CD1c-positive myeloid dendritic cell (primary cell): ENCODE measurements at regions not wholly inside any gene's neighbourhood (a gene's known extent, or its start where the extent isn't known, plus 50 kb on each side); places are given as distances from the start of the nearest gene placed in this dataset.
"Not testable (repeated sequence)": the region's sequence is repeated elsewhere in the genome, so short reads cannot be mapped to it uniquely, and the experiment has no call there.

Experiments
- DNase-seq: peaks from one replicate; pipeline ENCODE4 v3.0.0-alpha.2; 2016; ENCODE audit errors: extremely low spot score

- no peak for DNase-seq
These were observed 614.3 kb upstream of the MIS18BP1 start for GRCh38 chr14:45867046-45867894.

- DNase-seq: no peak
These were observed 585.6 kb upstream of the MIS18BP1 start for GRCh38 chr14:45838597-45838996.

DNA sequence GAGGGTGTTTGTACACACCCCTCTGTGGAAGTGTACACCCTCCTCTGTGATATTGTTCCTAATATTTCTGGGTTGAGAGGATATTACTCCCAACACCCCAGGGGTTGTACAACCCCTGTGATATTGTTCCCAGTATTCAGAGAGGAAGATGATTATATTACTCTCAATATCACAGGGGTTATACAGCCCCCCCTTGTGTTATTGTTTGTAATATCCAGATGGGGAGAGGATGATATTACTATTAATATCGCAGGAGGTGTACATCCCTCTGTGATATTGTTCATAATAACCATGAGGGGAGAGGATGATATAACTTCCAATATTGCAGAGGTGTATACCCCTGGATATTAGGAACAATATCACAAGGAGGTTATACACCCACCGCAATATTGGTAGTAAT lies 566.1 kb upstream of the MIS18BP1 start:
- DNase-seq: no peak

DNA sequence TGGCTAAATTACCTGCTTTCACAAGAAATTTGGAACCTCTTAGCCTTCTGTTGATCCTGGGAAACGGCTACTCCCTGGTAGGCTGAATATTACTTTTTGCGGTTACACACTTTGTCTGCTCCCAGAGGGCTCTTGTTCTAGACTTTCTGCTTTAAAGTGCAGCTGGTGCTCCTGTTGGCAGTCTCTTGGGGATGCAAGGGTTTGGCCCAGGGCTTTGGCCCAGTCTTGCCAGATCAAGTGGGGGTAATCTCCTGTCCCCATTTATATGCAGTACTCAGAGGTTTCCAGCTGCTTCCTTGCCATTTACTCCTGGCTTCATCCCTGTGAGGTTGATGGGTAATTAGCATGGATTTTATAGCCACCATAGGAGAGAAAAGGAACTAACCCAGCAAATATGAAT lies 558.2 kb upstream of the MIS18BP1 start:
- no peak for DNase-seq

GRCh38 chr14:45810152-45810872 lies 557.3 kb upstream of the MIS18BP1 start:
- DNase-seq: no peak

DNA sequence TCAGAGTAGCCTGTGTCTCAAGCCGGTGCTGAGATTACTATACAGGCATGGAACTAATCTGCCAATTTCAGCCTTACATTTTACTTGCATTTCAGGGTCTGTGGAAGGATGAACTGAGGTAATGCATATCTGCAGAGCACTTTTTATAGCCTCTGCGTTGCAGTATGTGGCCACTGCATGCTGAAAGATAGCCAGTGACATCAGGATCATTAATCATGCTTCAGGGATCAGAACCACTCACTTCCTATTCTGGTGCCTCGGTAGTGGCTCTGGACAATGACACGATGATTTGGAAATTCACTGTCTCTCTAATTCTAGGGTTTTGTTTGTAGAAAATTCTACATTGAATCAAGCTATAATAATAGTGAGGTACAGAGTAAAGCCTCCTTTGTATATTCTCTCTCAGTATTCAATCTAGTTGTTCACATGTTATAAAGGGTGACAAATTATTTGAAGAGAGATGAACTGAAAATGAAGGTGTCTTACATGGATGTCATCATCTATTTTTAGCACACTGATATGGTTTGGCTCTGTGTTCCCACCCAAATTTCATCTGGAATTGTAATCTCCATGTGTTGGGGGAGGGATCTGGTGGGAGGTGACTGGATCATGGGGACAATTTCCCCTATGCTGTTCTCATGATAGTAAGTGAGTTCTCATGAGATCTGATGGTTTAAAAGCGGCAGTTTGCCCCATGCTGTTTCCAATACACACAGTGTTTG lies 554.3 kb upstream of the MIS18BP1 start:
- no peak for DNase-seq

DNA sequence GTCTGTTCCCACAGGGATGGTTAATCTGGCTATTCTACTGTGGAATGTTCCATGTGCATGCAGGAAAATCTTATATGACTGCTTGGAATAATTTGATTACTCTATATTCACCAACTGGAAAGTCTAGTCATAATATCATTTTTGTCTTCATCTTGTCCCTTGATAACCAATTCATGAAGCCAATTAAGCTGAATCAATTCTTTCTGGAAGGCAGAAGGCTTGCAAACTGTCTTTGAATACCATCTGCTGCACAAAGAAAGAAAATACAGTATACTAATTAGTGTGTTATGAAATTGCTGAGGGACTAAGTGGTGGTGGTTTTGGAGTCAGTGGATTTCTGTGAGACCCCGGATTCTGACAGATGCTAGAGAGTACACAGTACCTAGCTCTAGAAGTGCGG lies 546.5 kb upstream of the MIS18BP1 start:
- DNase-seq: no peak

- DNase-seq: no peak
These were observed 545.7 kb upstream of the MIS18BP1 start for GRCh38 chr14:45798659-45799058.

DNA sequence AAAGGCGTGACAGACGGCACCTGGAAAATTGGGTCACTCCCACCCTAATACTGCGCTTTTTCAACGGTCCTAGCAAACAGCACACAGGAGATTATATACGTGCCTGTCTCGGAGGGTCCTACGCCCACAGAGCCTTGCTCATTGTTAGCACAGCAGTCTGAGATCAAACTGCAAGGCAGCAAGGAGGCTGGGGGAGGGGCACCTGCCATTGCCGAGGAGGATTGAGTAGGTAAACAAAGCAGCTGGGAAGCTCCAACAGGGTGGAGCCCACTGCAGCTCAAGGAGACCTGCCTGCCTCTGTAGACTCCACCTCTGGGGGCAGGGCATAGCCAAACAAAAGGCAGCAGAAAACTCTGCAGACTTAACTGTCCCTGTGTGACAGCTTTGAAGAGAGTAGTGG lies 543.0 kb upstream of the MIS18BP1 start:
- not testable (repeated sequence) for DNase-seq

- DNase-seq: no peak
These were observed 540.1 kb upstream of the MIS18BP1 start for GRCh38 chr14:45793081-45793480.

- DNase-seq: no peak
These were observed 537.3 kb upstream of the MIS18BP1 start for GRCh38 chr14:45790293-45790692.

DNA sequence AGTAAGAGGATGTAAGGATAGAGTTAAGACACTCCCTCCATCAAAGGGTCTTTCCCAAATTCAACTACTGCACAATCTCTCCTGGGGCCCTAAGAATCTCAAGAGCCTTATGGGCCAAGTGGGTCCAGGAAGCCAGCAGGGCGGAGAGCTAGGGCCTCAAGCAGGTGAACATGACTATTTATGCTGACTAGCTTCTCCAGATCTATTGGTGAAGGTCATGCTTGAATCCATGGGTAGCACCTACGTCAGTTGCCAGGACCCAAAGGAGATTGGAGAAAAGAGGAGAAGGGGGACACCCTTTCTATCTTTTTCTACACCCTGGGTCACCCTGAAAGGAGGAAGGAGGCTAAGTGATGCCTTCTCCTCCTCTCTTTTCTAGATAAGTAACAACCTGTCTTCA lies 534.2 kb upstream of the MIS18BP1 start:
- DNase-seq: no peak

GRCh38 chr14:45786266-45786665 lies 533.3 kb upstream of the MIS18BP1 start:
- DNase-seq: no peak

DNA sequence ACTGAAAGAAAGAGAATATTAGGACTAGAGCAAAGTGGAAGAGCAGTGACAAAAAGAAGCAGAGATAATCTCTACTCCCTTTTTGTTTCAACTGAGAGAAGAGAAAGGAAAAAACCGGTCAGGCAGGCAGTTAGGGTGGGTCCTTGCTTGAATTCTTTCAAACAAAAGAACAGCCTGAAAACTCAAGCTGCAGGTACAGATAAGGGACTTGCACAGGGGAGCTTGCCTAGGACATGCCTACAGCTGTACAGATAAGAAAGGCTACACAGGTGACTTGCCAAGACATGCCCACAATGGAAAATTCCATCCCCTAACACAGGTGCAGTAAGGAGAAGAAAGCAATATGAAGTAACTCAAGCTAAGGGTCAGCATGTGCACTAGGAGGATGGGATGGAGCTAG lies 532.2 kb upstream of the MIS18BP1 start:
- DNase-seq: no peak

DNA sequence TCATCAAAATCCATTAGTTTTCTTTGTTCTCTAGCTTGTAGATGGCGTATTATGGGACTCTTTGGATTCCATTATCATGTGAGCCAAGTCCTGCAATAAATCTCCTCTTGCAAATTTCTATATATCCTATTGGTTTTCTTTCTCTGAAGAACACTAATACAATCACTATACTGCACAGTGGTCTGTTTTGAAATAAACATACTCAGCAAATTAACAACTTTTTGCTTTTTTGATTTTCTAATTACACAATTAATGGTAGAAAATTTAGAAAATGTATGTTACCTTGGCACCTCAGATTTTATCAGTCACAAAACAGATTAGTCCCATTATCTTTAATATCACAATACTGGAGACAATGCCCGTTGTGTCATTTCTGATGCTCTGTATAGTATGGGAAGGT lies 513.2 kb upstream of the MIS18BP1 start:
- no peak for DNase-seq

DNA sequence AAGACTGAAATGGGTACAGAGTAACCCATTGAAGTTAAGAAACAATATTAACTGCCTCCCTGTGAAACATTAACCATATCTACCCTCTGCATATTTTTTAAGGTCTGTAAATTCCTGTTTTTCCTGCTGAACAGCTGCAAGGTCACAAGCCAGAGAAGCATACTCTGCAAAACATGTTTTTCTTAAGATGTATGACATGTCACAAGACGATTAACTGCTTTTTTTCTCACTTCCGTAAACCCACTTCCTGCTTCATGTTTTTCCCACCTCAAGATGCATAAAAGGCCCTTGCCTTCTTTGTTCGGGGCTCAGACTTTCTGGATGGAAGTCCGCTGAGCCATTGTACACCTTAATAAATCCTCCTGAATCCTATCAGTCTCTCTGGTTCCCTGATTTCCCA lies 504.7 kb upstream of the MIS18BP1 start:
- DNase-seq: no peak

- not testable (repeated sequence) for DNase-seq
These were observed 503.4 kb upstream of the MIS18BP1 start for GRCh38 chr14:45756412-45756811.

- no peak for DNase-seq
These were observed 490.9 kb upstream of the MIS18BP1 start for GRCh38 chr14:45743884-45744283.

- no peak for DNase-seq
These were observed 489.2 kb upstream of the MIS18BP1 start for GRCh38 chr14:45742187-45742586.

DNA sequence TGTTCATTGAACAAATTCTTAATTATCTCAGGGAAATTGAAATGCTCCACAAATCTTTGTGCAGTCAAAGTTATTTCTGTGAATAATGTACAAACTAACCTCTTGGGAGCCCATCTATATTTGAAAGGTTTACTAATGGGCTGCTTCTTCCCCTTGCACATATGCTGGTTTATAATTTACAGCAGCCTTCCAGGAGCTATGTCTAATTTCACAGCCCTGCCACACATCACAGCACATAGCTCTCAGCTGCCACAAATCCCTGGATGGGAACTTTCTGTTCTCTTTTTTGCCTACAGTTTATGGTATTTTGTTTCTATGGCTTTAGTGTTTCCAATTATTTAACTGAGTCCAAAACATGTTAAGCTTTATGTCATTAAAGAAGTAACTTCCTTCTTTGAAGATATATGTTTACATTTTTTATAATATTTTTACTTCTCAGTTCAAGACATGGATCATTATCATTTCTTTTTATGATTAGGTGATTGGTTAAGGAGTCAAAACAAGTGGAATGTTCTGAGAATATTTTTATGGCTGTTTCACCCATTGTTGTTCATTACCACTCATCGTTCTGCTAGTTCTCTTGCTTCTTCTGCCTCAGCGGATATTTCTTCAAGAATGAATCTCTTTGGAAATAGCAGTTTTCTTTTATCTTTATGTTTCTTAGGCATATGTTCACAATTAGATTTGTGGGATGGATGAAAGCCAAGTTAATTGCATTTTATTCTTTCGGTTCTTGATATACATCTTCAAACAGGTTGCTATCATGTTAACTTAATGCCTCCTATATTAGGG lies 475.6 kb upstream of the MIS18BP1 start:
- no peak for DNase-seq

DNA sequence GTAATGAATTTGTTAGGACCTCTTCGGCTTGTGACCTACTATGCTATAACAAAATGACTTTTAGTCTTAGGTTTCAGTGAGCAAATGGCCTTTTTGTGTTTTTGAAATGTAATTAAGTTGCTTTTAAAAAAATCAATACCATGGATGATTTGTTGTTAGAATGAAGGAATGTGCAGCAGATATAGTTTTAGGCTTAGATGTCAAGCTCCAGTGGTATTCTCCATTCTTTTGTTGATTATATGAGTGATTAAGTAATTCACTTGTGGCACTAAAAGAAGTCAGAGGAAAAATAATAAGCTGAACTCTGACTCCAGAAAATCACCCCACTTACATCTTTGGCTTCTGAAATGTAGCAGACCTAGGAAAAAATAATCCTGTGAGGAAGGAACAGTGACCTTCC lies 474.1 kb upstream of the MIS18BP1 start:
- no peak for DNase-seq

- DNase-seq: no peak
These were observed 468.5 kb upstream of the MIS18BP1 start for GRCh38 chr14:45721472-45721871.
